ENCODE measurements at regions not wholly inside any gene's neighbourhood (a gene's known extent, or its start where the extent isn't known, plus 50 kb on each side); places are given as distances from the start of the nearest gene placed in this dataset.
"Not testable (repeated sequence)": the region's sequence is repeated elsewhere in the genome, so short reads cannot be mapped to it uniquely, and the experiment has no call there.

GRCh38 chr14:105894125-105894977 is 368.0 kb downstream of the TMEM121 start:
- Histone ChIP-seq H3K36me3 (no peaks in the 10 kb centered on the region), H3K4me3 (ENCODE audit: low read depth, low read length) (no peak overlapping the region), H3K27ac (no peak overlapping the region), H3K27me3 (ENCODE audit: insufficient read depth, low read depth, severe bottlenecking) (peaks cover 68% of the 10 kb centered on the region), H3K9me3 (ENCODE audit: severe bottlenecking) (no peaks in the 10 kb centered on the region)
- TF ChIP-seq CTCF (IDR thresholded peaks at IDR 0.05; ENCODE audit: low read depth, low read length): no peak
- no peak for DNase-seq

- no peak for TF ChIP-seq CTCF (IDR thresholded peaks at IDR 0.05; ENCODE audit: low read depth, low read length)
- Histone ChIP-seq H3K9me3 (ENCODE audit: severe bottlenecking) (no peaks in the 10 kb centered on the region), H3K27ac (no peak overlapping the region), H3K27me3 (ENCODE audit: insufficient read depth, low read depth, severe bottlenecking) (peaks cover 65% of the 10 kb centered on the region), H3K36me3 (no peaks in the 10 kb centered on the region), H3K4me3 (ENCODE audit: low read depth, low read length) (no peak overlapping the region)
- DNase-seq: no peak
These were observed 368.8 kb downstream of the TMEM121 start for GRCh38 chr14:105894978-105895881.

GRCh38 chr14:105896206-105896605 is 369.8 kb downstream of the TMEM121 start:
- peaks cover 65% of the 10 kb centered on the region for H3K27me3 ChIP-seq (ENCODE audit: insufficient read depth, low read depth, severe bottlenecking)
- not testable (repeated sequence) for H3K27ac ChIP-seq; H3K4me3 ChIP-seq (ENCODE audit: low read depth, low read length); H3K36me3 ChIP-seq; DNase-seq; H3K9me3 ChIP-seq (ENCODE audit: severe bottlenecking)

GRCh38 chr14:105896961-105897724 is 370.8 kb downstream of the TMEM121 start:
- DNase-seq; H3K4me3 ChIP-seq (ENCODE audit: low read depth, low read length); H3K27ac ChIP-seq; H3K9me3 ChIP-seq (ENCODE audit: severe bottlenecking); H3K36me3 ChIP-seq: not testable (repeated sequence)
- peaks cover 67% of the 10 kb centered on the region for H3K27me3 ChIP-seq (ENCODE audit: insufficient read depth, low read depth, severe bottlenecking)

GRCh38 chr14:105897725-105898113 is 371.3 kb downstream of the TMEM121 start:
- DNase-seq: no peak
- Histone ChIP-seq H3K9me3 (ENCODE audit: severe bottlenecking) (no peaks in the 10 kb centered on the region), H3K27ac (no peak overlapping the region), H3K36me3 (no peaks in the 10 kb centered on the region), H3K4me3 (ENCODE audit: low read depth, low read length) (no peak overlapping the region), H3K27me3 (ENCODE audit: insufficient read depth, low read depth, severe bottlenecking) (peaks cover 67% of the 10 kb centered on the region)
- no peak for TF ChIP-seq CTCF (IDR thresholded peaks at IDR 0.05; ENCODE audit: low read depth, low read length)

- Histone ChIP-seq H3K27me3 (ENCODE audit: insufficient read depth, low read depth, severe bottlenecking) (peaks cover 72% of the 10 kb centered on the region), H3K27ac (no peak overlapping the region), H3K4me3 (ENCODE audit: low read depth, low read length) (no peak overlapping the region), H3K36me3 (no peaks in the 10 kb centered on the region), H3K9me3 (ENCODE audit: severe bottlenecking) (no peaks in the 10 kb centered on the region)
- no peak for DNase-seq
- TF ChIP-seq CTCF (IDR thresholded peaks at IDR 0.05; ENCODE audit: low read depth, low read length): no peak
These were observed 372.2 kb downstream of the TMEM121 start for GRCh38 chr14:105898482-105899010.
